ENCODE measurements at regions not wholly inside any gene's neighbourhood (a gene's known extent, or its start where the extent isn't known, plus 50 kb on each side); places are given as distances from the start of the nearest gene placed in this dataset.

DNA sequence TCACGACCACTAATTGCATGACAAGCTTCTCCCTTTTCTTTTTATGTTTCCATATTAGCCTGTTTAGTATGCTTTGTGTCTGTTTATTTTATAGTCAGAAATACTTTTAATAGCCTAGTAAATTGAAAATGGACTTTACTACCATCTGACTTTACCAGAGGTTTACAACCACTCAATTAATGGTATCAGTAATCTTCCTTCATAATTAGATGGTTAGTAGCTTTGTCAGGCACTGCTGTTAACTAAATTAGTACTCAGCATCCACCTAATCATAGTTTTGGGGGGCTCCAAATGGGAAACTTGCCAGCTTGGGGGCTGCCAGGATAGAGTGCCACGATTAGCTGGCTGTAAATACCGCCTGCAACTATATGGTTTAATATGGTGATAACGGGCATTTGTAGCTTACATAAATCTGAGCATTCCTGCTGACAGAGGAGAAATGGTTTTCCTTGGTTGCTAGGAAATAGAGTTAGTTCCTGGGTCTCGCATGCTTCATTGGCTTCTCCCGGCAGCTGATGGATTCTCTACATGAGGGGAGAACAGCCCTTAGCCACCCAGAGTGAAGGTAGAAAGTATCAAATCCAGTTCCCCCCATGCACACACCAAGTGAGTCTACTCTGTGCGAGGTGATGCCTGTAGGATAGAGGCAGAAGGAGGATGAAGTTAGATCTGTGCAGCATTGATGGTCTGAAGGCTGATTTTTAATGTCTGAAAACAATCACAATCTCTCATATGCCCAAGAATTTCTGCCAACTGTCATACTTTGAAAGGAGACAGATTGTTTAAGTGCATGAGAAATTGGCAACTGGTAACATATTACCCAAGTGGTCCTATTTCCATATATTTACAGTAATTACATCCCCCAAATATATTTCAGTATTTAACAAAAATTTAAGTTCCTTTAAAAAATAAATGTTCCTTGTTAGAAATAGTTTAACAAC lies 326.6 kb upstream of the PROK2 start:
- Histone ChIP-seq H3K27me3 (ENCODE audit: insufficient read depth) (peaks cover under 1% of the 10 kb centered on the region; the same call in 1 of the 2 replicates), H4K20me1 (ENCODE audit: insufficient read depth) (no peaks in the 10 kb centered on the region), H3K79me2 (ENCODE audit: insufficient read depth) (no peaks in the 10 kb centered on the region), H3K4me2 (no peak overlapping the region), H3K36me3 (replicated peaks in 1 of 2; ENCODE audit: control insufficient read depth in 1 of 2, insufficient read depth in 2 of 2, low read length in 1 of 2) (no peaks in the 10 kb centered on the region), H3K9me2 (no peaks in the 10 kb centered on the region), H3K9me3 (no peaks in the 10 kb centered on the region), H3K4me3 (ENCODE audit: low read depth in 2 of 2, low read length in 1 of 2) (no peak overlapping the region), H3F3A (replicated peaks; ENCODE audit: insufficient read depth) (no peaks in the 10 kb centered on the region), H3K27ac (ENCODE audit: low read depth in 2 of 2, low read length in 1 of 2) (no peak overlapping the region), H2AFZ (ENCODE audit: low read depth) (no peak overlapping the region), H3K9ac (no peak overlapping the region), H3K4me1 (ENCODE audit: control insufficient read depth in 1 of 2, insufficient read depth in 2 of 2, low read depth in 1 of 2, low read length in 1 of 2) (peaks cover 0 to 5% of the 10 kb centered on the region in 2 experiments; a peak in 1 of 4 replicates)
- POLR2A ChIA-PET = no interaction called here
- no peak for TF ChIP-seq POLR2AphosphoS5 (IDR thresholded peaks at IDR 0.05; ENCODE audit: low read depth, low read length)
- TF ChIP-seq, protein P1, sequence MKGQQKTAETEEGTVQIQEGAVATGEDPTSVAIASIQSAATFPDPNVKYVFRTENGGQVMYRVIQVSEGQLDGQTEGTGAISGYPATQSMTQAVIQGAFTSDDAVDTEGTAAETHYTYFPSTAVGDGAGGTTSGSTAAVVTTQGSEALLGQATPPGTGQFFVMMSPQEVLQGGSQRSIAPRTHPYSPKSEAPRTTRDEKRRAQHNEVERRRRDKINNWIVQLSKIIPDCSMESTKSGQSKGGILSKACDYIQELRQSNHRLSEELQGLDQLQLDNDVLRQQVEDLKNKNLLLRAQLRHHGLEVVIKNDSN (IDR thresholded peaks at IDR 0.05; ENCODE audit: borderline replicate concordance, low read depth) = no peak
- no peak for TF ChIP-seq RCOR1 (IDR thresholded peaks at IDR 0.05; ENCODE audit: low read length)
- TF ChIP-seq, protein P2, sequence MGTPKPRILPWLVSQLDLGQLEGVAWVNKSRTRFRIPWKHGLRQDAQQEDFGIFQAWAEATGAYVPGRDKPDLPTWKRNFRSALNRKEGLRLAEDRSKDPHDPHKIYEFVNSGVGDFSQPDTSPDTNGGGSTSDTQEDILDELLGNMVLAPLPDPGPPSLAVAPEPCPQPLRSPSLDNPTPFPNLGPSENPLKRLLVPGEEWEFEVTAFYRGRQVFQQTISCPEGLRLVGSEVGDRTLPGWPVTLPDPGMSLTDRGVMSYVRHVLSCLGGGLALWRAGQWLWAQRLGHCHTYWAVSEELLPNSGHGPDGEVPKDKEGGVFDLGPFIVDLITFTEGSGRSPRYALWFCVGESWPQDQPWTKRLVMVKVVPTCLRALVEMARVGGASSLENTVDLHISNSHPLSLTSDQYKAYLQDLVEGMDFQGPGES (IDR thresholded peaks at IDR 0.05; ENCODE audit: low read depth, low read length) = no peak
- no peak for TF ChIP-seq GATA2 (CRISPR knock-in tag; IDR thresholded peaks at IDR 0.05)
- no peak for TF ChIP-seq YY1 (IDR thresholded peaks at IDR 0.05; ENCODE audit: low read depth)
- no peak for TF ChIP-seq RXRA (IDR thresholded peaks at IDR 0.05; ENCODE audit: borderline replicate concordance, low read depth)
- no peak for TF ChIP-seq RFX5 (IDR thresholded peaks at IDR 0.05; ENCODE audit: low read length)
- no peak for TF ChIP-seq ELF1 (IDR thresholded peaks at IDR 0.05)
- 67% methylated on average over 7 of the region's 7 CpGs for WGBS (ENCODE audit: low lambda C conversion rate)
- DNase-seq = no peak
- CTCF ChIA-PET = no interaction called here

DNA sequence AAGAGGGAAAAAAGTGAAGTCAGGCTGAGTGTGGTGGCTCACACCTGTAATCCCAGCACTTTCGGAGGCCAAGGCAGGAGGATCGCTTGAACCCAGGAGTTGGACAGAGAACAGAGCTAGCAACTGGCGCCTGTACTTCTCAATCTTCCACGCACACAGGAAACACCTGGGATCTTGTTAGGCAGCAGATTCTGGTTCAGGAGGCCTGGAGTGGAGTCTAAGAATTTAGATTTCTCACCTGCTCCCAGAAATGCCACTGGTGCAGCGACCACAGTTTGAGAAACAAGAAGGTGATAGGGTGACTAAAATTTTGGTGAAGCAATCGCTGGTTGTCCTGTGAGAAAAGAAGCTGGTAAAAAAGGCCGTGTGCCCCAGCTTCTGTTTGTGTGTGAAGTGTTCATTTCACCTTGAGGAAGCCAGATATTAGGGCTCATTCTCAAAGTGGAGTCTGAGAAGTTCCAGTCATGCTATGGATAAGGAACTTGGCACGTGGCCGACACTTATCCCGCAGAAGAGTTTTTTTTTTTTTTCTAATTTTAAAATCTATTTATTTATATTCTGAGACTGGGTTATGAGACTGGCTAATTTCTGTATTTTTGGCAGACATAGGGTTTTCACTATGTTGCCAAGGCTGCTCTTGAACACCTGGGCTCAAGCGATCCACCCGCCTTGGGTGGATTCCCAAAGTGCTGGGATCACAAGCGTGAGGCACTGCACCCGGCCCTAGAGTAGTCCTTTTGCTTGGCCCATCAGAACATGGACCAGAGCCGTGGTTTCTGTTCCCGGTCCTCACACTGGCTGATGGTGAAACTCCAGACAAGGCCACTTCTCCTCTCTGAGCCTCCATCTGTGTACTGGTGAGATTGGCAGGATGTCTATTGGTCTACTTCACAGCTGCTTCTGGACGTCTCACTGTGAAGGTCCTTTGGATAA lies 324.6 kb upstream of the PROK2 start:
- Histone ChIP-seq H3K4me1 (ENCODE audit: control insufficient read depth in 1 of 2, insufficient read depth in 2 of 2, low read depth in 1 of 2, low read length in 1 of 2) (peaks cover 0 to 5% of the 10 kb centered on the region in 2 experiments; a peak in 1 of 4 replicates), H3K27me3 (ENCODE audit: insufficient read depth) (peaks cover 8% of the 10 kb centered on the region; the same call in 1 of the 2 replicates), H3K4me2 (no peak overlapping the region), H3K4me3 (ENCODE audit: low read depth in 2 of 2, low read length in 1 of 2) (no peak overlapping the region), H3K79me2 (ENCODE audit: insufficient read depth) (no peaks in the 10 kb centered on the region), H3K9ac (no peak overlapping the region), H3K27ac (ENCODE audit: low read depth in 2 of 2, low read length in 1 of 2) (no peak overlapping the region), H2AFZ (ENCODE audit: low read depth) (no peak overlapping the region), H3K9me2 (no peaks in the 10 kb centered on the region), H3F3A (replicated peaks; ENCODE audit: insufficient read depth) (no peaks in the 10 kb centered on the region), H3K9me3 (no peaks in the 10 kb centered on the region), H4K20me1 (ENCODE audit: insufficient read depth) (no peaks in the 10 kb centered on the region), H3K36me3 (replicated peaks in 1 of 2; ENCODE audit: control insufficient read depth in 1 of 2, insufficient read depth in 2 of 2, low read length in 1 of 2) (no peaks in the 10 kb centered on the region)
- WGBS (ENCODE audit: low lambda C conversion rate) = 63% methylated on average over 15 of the region's 17 CpGs
- POLR2A ChIA-PET = no interaction called here
- CTCF ChIA-PET = no interaction called here
- DNase-seq = no peak
- TF ChIP-seq FOSL2 (IDR thresholded peaks at IDR 0.05; ENCODE audit: borderline replicate concordance, low read depth) = no peak
- no peak for TF ChIP-seq POLR2AphosphoS5 (IDR thresholded peaks at IDR 0.05; ENCODE audit: low read depth, low read length)
- TF ChIP-seq EP300 (IDR thresholded peaks at IDR 0.05; ENCODE audit: borderline replicate concordance in 1 of 2, low read depth in 1 of 2, low read length in 1 of 2) = no peak
- TF ChIP-seq, protein P2 (IDR thresholded peaks at IDR 0.05; ENCODE audit: low read depth, low read length) = no peak
- TF ChIP-seq, protein P3, sequence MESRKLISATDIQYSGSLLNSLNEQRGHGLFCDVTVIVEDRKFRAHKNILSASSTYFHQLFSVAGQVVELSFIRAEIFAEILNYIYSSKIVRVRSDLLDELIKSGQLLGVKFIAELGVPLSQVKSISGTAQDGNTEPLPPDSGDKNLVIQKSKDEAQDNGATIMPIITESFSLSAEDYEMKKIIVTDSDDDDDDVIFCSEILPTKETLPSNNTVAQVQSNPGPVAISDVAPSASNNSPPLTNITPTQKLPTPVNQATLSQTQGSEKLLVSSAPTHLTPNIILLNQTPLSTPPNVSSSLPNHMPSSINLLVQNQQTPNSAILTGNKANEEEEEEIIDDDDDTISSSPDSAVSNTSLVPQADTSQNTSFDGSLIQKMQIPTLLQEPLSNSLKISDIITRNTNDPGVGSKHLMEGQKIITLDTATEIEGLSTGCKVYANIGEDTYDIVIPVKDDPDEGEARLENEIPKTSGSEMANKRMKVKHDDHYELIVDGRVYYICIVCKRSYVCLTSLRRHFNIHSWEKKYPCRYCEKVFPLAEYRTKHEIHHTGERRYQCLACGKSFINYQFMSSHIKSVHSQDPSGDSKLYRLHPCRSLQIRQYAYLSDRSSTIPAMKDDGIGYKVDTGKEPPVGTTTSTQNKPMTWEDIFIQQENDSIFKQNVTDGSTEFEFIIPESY (IDR thresholded peaks at IDR 0.05; ENCODE audit: borderline replicate concordance, low read depth) = no peak
- TF ChIP-seq, protein P4, sequence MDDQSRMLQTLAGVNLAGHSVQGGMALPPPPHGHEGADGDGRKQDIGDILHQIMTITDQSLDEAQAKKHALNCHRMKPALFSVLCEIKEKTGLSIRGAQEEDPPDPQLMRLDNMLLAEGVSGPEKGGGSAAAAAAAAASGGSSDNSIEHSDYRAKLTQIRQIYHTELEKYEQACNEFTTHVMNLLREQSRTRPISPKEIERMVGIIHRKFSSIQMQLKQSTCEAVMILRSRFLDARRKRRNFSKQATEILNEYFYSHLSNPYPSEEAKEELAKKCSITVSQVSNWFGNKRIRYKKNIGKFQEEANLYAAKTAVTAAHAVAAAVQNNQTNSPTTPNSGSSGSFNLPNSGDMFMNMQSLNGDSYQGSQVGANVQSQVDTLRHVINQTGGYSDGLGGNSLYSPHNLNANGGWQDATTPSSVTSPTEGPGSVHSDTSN (IDR thresholded peaks at IDR 0.05) = no peak
- no peak for TF ChIP-seq MXI1 (IDR thresholded peaks at IDR 0.05; ENCODE audit: low read depth, low read length)
- no peak for TF ChIP-seq SMC3 (IDR thresholded peaks at IDR 0.05; ENCODE audit: low read depth, low read length)
- no peak for TF ChIP-seq NRF1 (IDR thresholded peaks at IDR 0.05; ENCODE audit: low read depth, low read length)
- TF ChIP-seq GATA2 (CRISPR knock-in tag; IDR thresholded peaks at IDR 0.05) = no peak
- TF ChIP-seq TCF12 (IDR thresholded peaks at IDR 0.05) = no peak
- no peak for TF ChIP-seq TAF1 (IDR thresholded peaks at IDR 0.05; ENCODE audit: borderline replicate concordance, low read depth, low read length)
